H9 (cell line): ENCODE measurements at regions not wholly inside any gene's neighbourhood (a gene's known extent, or its start where the extent isn't known, plus 50 kb on each side); places are given as distances from the start of the nearest gene placed in this dataset.

Experiments used
- DNase-seq: peaks from one replicate; pipeline ENCODE4 v3.0.0-alpha.2; 2017
- H2AFZ ChIP-seq: one replicate; pipeline ENCODE4 v1.6.1; 2013; ENCODE audit warnings: mild to moderate bottlenecking, low read length, control low read depth, moderate library complexity
- H2AK5ac ChIP-seq: 2 replicates; pipeline ENCODE4 v1.6.1; 2013; ENCODE audit warnings: low read length, control low read depth, mixed read lengths; ENCODE audit not compliant: insufficient read length
- H2BK120ac ChIP-seq: one replicate; pipeline ENCODE4 v1.6.1; 2013; ENCODE audit warnings: low read depth, mild to moderate bottlenecking, low read length, control low read depth, inconsistent platforms; ENCODE audit not compliant: poor library complexity, severe bottlenecking
- H2BK12ac ChIP-seq: 2 replicates; pipeline ENCODE4 v1.6.1; 2013; ENCODE audit warnings: low read length, control low read depth, mixed read lengths, low read depth; ENCODE audit not compliant: insufficient read length
- H2BK15ac ChIP-seq: 2 replicates; pipeline ENCODE4 v1.6.1; 2013; ENCODE audit warnings: low read depth, low read length, control low read depth
- H2BK20ac ChIP-seq: one replicate; pipeline ENCODE4 v1.6.1; 2013; ENCODE audit warnings: low read depth, mild to moderate bottlenecking, low read length, control low read depth, inconsistent platforms; ENCODE audit not compliant: poor library complexity, severe bottlenecking
- H2BK5ac ChIP-seq: 2 replicates; pipeline ENCODE4 v1.6.1; 2013; ENCODE audit warnings: low read length, control low read depth, mixed read lengths; ENCODE audit not compliant: insufficient read length
- H3K14ac ChIP-seq: 2 replicates; pipeline ENCODE4 v1.6.1; 2013; ENCODE audit warnings: low read length, control low read depth; ENCODE audit not compliant: insufficient read depth
- H3K18ac ChIP-seq: 2 replicates; pipeline ENCODE4 v1.6.1; 2013; ENCODE audit warnings: low read depth, mild to moderate bottlenecking, mixed read lengths, low read length, control low read depth; ENCODE audit not compliant: insufficient read length
- H3K23ac ChIP-seq: 2 replicates; pipeline ENCODE4 v1.6.1; 2013; ENCODE audit warnings: low read length, control low read depth, mixed read lengths, low read depth; ENCODE audit not compliant: insufficient read length
- H3K23me2 ChIP-seq: 2 replicates; pipeline ENCODE4 v1.6.1; 2013; ENCODE audit warnings: low read depth, mild to moderate bottlenecking, mixed read lengths, low read length, control low read depth; ENCODE audit not compliant: insufficient read length, poor library complexity, severe bottlenecking
- H3K27ac ChIP-seq: 2 replicates; pipeline ENCODE4 v1.5.1; 2013; ENCODE audit warnings: low read length, control low read depth, mixed read lengths, low read depth; ENCODE audit not compliant: insufficient read length
- H3K27me3 ChIP-seq: 2 replicates; pipeline ENCODE4 v1.6.1; 2013; ENCODE audit warnings: low read length, control low read depth, inconsistent platforms; ENCODE audit not compliant: insufficient read depth
- H3K4ac ChIP-seq: 2 replicates; pipeline ENCODE4 v1.6.1; 2013; ENCODE audit warnings: low read depth, mild to moderate bottlenecking, control low read depth, inconsistent platforms, low read length, moderate library complexity
- H3K4me1 ChIP-seq: 2 replicates; pipeline ENCODE4 v1.6.1; 2013; ENCODE audit warnings: low read length, control low read depth, inconsistent platforms; ENCODE audit not compliant: insufficient read depth
- H3K4me2 ChIP-seq: 2 replicates; pipeline ENCODE4 v1.6.1; 2013; ENCODE audit warnings: low read length, control low read depth, mixed read lengths; ENCODE audit not compliant: insufficient read length, insufficient read depth
- H3K56ac ChIP-seq: 2 replicates; pipeline ENCODE4 v1.6.1; 2013; ENCODE audit warnings: low read depth, mild to moderate bottlenecking, mixed read lengths, low read length, control low read depth; ENCODE audit not compliant: insufficient read length
- H3K79me1 ChIP-seq: 2 replicates; pipeline ENCODE4 v1.6.1; 2013; ENCODE audit warnings: low read depth, mild to moderate bottlenecking, moderate library complexity, low read length, control low read depth, inconsistent platforms; ENCODE audit not compliant: insufficient read depth, poor library complexity, severe bottlenecking
- H3K79me2 ChIP-seq: 2 replicates; pipeline ENCODE4 v1.6.1; 2013; ENCODE audit warnings: low read length, control low read depth, inconsistent platforms; ENCODE audit not compliant: insufficient read depth
- H3K9ac ChIP-seq: 2 replicates; pipeline ENCODE4 v1.6.1; 2013; ENCODE audit warnings: low read length, control low read depth, mixed read lengths; ENCODE audit not compliant: insufficient read length; ENCODE audit errors: extremely low read depth
- H3K9me3 ChIP-seq: one replicate; pipeline ENCODE4 v1.6.1; 2013; ENCODE audit warnings: low read depth, low read length, inconsistent platforms; ENCODE audit not compliant: control insufficient read depth
- H3T11ph ChIP-seq: one replicate; pipeline ENCODE4 v1.6.1; 2013; ENCODE audit warnings: mild to moderate bottlenecking, low read length, control low read depth, inconsistent platforms
- H4K20me1 ChIP-seq: one replicate; pipeline ENCODE4 v1.6.1; 2013; ENCODE audit not compliant: control insufficient read depth, insufficient read length, insufficient read depth
- H4K5ac ChIP-seq: 2 replicates; pipeline ENCODE4 v1.6.1; 2013; ENCODE audit warnings: low read depth, mild to moderate bottlenecking, mixed read lengths, low read length, control low read depth; ENCODE audit not compliant: insufficient read length
- H4K8ac ChIP-seq: replicated peaks from 2 replicates; pipeline ENCODE4 v1.6.1; 2013; ENCODE audit warnings: low read length, control low read depth, mixed read lengths, low read depth; ENCODE audit not compliant: insufficient read length
- H4K91ac ChIP-seq: 2 replicates; pipeline ENCODE4 v1.6.1; 2013; ENCODE audit warnings: low read depth, mild to moderate bottlenecking, moderate library complexity, mixed read lengths, low read length, control low read depth; ENCODE audit not compliant: insufficient read length
- H3K27ac Mint-ChIP-seq, 3 experiments: 2 replicates in 2 of 3; 3 replicates in 1 of 3; pipeline ENCODE4 v1.8.0; 2020 to 2021; ENCODE audit warnings: mixed read lengths in 3 of 3, mild to moderate bottlenecking in 1 of 3, moderate library complexity in 1 of 3
- H3K27me3 Mint-ChIP-seq: 2 replicates; pipeline ENCODE4 v1.8.0; 2021; ENCODE audit warnings: low read depth, mild to moderate bottlenecking, moderate library complexity, mixed read lengths
- H3K36me3 Mint-ChIP-seq, 3 experiments: 2 replicates in 2 of 3; 3 replicates in 1 of 3; pipeline ENCODE4 v1.8.0; 2020 to 2021; ENCODE audit warnings: low read depth in 3 of 3, mixed read lengths in 3 of 3; ENCODE audit not compliant: insufficient read depth in 1 of 3
- H3K4me1 Mint-ChIP-seq, 2 experiments: 2 replicates each; pipeline ENCODE4 v1.8.0; 2020; ENCODE audit warnings: mixed read lengths in 2 of 2
- H3K4me3 Mint-ChIP-seq, 2 experiments: 2 replicates in 1 of 2; 3 replicates in 1 of 2; pipeline ENCODE4 v1.8.0; 2020 to 2021; ENCODE audit warnings: mild to moderate bottlenecking in 2 of 2, mixed read lengths in 2 of 2, moderate library complexity in 1 of 2
- H3K9me3 Mint-ChIP-seq, 2 experiments: 2 replicates in 1 of 2; 3 replicates in 1 of 2; pipeline ENCODE4 v1.8.0; 2020; ENCODE audit warnings: mild to moderate bottlenecking in 2 of 2, mixed read lengths in 2 of 2, moderate library complexity in 1 of 2
- WGBS: extraction: QIAGEN DNeasy Blood & Tissue Kit; methylation state at CpG from one replicate; pipeline ENCODE4 v1.1.7; 2013; ENCODE audit warnings: missing lambda C conversion rate, low lambda C conversion rate, mixed read lengths; ENCODE audit not compliant: insufficient read length; ENCODE audit errors: extremely low coverage; 5-methylcytosine and 5-hydroxymethylcytosine counted together
- TF ChIP-seq, protein P1 (sequence below): fragments of 200-600 bp; sonication (generic); conservative IDR thresholded peaks from 3 replicates; pipeline ENCODE4 v1.8.0; 2021; ENCODE audit warnings: antibody characterized with exemption, mild to moderate bottlenecking

DNA sequence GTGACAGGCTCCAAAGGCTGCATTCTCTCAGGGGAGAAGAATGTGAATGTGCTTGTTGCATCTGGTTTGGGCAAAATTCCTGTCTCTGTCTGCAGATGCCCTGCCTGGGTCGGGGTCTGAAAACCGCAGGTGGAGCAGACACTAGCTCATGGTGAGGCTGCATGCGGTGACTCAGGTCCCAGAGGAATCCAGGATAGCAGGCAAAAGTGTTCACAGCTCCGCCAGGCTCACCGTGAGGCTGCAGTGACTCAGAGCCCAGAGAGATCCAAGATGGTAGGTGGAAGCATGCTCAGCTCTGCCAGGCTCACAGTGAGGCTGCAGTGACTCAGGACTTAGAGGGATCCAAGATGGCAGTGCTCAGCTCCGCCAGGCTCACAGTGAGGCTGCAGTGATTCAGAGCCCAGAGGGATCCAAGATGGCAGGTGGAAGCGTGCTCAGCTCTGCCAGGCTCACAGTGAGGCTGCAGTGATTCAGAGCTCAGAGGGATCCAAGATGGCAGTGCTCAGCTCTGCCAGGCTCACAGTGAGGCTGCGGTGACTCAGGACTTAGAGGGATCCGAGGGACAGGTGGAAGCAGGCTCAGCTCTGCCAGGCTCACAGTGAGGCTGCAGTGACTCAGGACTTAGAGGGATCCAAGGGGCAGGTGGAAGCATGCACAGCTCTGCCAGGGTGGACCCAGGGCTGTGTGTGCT is 200.5 kb downstream of the ACKR3 start:
- no peaks in the 10 kb centered on the region for H3K23me2 ChIP-seq
- H2BK120ac ChIP-seq, result no peak overlapping the region
- no peak overlapping the region for H4K91ac ChIP-seq
- H3K18ac ChIP-seq, result no peak overlapping the region
- no peak overlapping the region; the same call in 1 of the 2 replicates for H3K14ac ChIP-seq
- Mint-ChIP-seq H3K27ac (peak overlapping the region in 2 of 3 experiments; percentile 35 to 90; a peak in 4 of 7 replicates), H3K27me3 (peaks cover 7% of the 10 kb centered on the region; the same call in 1 of the 2 replicates), H3K9me3 (peaks cover 9 to 17% of the 10 kb centered on the region in 2 experiments), H3K36me3 (peaks cover 0 to 11% (median 0%) of the 10 kb centered on the region in 3 experiments; a peak in 3 of 7 replicates), H3K4me3 (no peak overlapping the region), H3K4me1 (peaks cover 9 to 14% of the 10 kb centered on the region in 2 experiments)
- H3K4me1 ChIP-seq, result no peaks in the 10 kb centered on the region
- no peak overlapping the region for H2BK5ac ChIP-seq
- no peak overlapping the region for H3K4me2 ChIP-seq
- H4K20me1 ChIP-seq, result no peaks in the 10 kb centered on the region
- no peaks in the 10 kb centered on the region for H3K79me1 ChIP-seq
- no peak overlapping the region for H2BK20ac ChIP-seq
- TF ChIP-seq, protein P1, sequence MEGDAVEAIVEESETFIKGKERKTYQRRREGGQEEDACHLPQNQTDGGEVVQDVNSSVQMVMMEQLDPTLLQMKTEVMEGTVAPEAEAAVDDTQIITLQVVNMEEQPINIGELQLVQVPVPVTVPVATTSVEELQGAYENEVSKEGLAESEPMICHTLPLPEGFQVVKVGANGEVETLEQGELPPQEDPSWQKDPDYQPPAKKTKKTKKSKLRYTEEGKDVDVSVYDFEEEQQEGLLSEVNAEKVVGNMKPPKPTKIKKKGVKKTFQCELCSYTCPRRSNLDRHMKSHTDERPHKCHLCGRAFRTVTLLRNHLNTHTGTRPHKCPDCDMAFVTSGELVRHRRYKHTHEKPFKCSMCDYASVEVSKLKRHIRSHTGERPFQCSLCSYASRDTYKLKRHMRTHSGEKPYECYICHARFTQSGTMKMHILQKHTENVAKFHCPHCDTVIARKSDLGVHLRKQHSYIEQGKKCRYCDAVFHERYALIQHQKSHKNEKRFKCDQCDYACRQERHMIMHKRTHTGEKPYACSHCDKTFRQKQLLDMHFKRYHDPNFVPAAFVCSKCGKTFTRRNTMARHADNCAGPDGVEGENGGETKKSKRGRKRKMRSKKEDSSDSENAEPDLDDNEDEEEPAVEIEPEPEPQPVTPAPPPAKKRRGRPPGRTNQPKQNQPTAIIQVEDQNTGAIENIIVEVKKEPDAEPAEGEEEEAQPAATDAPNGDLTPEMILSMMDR, result no peak
- no peak overlapping the region for H2BK15ac ChIP-seq
- no peak overlapping the region for H3K27ac ChIP-seq
- no peak overlapping the region for H2AK5ac ChIP-seq
- H3K23ac ChIP-seq, result no peak overlapping the region
- H2BK12ac ChIP-seq, result no peak overlapping the region
- WGBS, result no CpG with 5 or more reads among the region's 9 CpGs
- DNase-seq, result no peak
- H3K27me3 ChIP-seq, result no peaks in the 10 kb centered on the region
- no peak overlapping the region for H3T11ph ChIP-seq
- H4K5ac ChIP-seq, result no peak overlapping the region
- H3K9me3 ChIP-seq, result no peaks in the 10 kb centered on the region
- no peaks in the 10 kb centered on the region for H3K79me2 ChIP-seq
- H2AFZ ChIP-seq, result peak overlapping the region; percentile 37
- H4K8ac ChIP-seq, result no peak overlapping the region
- no peak overlapping the region for H3K56ac ChIP-seq
- H3K4ac ChIP-seq, result no peak overlapping the region
- H3K9ac ChIP-seq, result no peak overlapping the region
